ENCODE measurements at regions not wholly inside any gene's neighbourhood (a gene's known extent, or its start where the extent isn't known, plus 50 kb on each side); places are given as distances from the start of the nearest gene placed in this dataset.

GRCh38 chr2:120451334-120451733, 105.4 kb downstream of the INHBB start:
- in situ Hi-C loops (cut with HindIII; ENCODE audit: low sequenced_read_pairs) = no loop called here

DNA sequence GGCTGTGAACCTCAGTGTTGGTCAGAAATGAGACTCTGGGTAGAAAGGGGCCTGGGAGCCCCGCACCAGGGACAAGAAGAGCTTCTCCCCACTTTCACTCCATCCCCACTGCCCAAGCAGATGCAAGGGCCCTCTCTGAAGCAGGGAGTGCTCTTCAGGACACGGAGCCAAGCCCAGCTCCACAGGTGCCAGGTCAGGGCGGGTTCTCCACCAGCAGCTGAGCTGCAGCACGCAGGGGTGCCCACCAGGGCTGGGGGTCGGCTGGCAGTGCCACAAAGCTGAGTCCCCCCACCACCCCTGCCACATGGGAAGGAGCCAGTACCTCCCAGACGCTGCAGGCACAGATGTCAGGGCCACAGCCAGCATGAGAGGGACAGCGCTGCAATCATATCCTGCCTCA, 106.2 kb downstream of the INHBB start:
- in situ Hi-C loops (cut with HindIII; ENCODE audit: low sequenced_read_pairs) = no loop called here

DNA sequence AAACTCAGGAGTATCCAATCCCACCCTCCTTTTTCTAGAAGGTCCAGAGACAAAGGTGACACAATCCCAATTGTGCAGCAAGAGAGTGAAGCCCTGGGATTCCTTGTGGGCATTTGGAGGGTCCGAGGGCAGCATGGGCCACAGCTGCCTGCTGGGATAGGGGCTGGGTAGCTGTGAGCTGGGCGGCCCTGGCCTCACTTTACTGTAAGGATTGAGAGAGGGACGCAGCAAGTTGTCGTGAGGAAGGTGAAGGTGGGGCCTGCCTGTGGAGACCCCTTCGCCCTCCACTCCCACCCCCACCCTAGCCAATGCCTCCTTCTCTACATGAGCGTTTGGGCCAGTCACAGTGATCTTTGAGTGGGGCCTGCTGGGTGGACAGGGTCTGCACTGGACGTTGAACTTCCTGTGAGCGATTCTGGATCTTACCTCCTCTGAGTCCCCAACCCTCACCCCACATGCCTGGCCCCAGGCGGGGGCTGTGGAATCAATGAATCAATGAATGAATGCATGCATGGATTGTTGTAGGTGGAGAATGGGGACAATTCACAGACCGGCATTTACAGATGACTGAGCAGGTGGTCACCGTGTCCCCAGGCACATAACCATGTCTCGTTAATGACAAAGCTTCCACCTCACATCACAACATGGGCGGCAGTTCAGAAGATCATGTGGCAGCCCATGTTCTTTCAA, 107.2 kb downstream of the INHBB start:
- in situ Hi-C loops (cut with HindIII; ENCODE audit: low sequenced_read_pairs) = no loop called here

- in situ Hi-C loops (cut with HindIII; ENCODE audit: low sequenced_read_pairs) = no loop called here
Measured at GRCh38 chr2:120453635-120453998, 107.7 kb downstream of the INHBB start.

GRCh38 chr2:120454654-120455385, 108.9 kb downstream of the INHBB start:
- in situ Hi-C loops (cut with HindIII; ENCODE audit: low sequenced_read_pairs) = no loop called here

GRCh38 chr2:120455390-120455789, 109.5 kb downstream of the INHBB start:
- in situ Hi-C loops (cut with HindIII; ENCODE audit: low sequenced_read_pairs) = no loop called here

- in situ Hi-C loops (cut with HindIII; ENCODE audit: low sequenced_read_pairs) = no loop called here
Measured at GRCh38 chr2:120456867-120457266, 110.9 kb downstream of the INHBB start.

GRCh38 chr2:120460511-120460910, 114.6 kb downstream of the INHBB start:
- in situ Hi-C loops (cut with HindIII; ENCODE audit: low sequenced_read_pairs) = loop anchor here (5.0 kb wide), 2 partner anchors 38 to 87 kb away; no protein-coding TSS in a partner anchor

DNA sequence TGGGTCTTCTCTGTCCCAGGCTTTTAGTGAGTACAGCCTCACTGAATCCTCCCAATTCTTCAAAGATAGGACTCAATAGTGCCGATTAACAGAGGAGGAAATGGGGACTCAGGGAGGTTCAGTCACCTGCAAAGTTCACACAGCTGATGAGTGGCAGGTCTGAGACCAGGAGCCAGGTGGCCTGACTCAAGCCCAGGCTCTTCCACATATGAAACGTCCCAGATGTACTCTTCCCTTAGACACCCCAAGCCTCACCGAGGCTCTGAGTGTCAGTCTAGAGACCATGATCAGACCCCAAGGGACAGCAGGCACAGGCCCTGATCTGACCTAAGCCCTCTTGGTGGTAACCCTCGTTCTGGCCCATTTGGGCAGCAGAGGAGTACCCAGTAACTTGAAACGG, 115.2 kb downstream of the INHBB start:
- in situ Hi-C loops (cut with HindIII; ENCODE audit: low sequenced_read_pairs) = loop anchor here (5.0 kb wide), 2 partner anchors 39 to 86 kb away; no protein-coding TSS in a partner anchor

DNA sequence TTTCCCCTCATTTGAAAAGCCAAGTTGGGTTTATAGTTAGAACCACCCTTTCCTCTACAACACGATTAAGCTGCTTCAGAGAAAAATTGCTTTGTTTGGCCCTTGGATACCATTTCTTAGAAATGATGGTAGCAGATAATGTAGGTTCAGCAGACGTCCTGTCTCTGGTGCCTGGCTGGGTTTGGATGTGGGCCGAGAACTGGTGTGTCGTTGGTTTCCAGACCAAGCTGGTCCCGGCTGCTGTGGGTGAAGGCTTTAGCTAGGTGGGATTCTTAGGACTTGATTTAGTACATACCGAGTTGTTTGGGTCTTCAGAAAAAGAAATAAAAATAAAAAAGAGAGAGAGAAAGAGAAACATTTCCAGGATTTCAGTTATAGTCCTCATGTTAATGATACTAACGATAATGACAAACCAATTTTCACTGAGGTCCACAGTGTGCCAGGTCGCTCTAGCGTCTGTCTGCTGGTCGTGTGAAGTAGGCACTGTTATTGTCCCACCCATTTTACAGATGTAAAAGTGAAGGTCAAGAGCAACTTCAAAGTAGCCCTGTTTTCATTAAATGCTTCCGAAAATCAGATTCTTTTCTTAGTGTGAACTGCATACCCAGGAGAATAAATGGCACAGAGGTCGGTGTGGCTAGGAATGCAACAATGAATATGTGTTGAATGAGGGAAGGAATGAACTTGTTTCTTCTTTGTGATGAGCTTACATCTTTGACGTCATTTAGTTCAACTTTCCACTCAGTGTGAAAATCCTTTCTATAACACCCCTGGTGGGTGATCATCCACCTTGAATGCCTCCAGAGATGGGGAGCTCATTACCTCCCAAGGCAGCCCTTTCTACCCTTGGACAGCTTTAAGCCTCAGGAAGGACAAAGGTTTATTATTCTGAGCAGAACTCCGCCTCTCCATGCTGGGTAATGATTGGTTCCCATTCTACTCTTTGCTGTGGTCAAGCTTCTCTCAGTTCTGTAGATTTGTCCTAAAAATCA, 115.9 kb downstream of the INHBB start:
- in situ Hi-C loops (cut with HindIII; ENCODE audit: low sequenced_read_pairs) = loop anchor here (5.0 kb wide), 2 partner anchors 40 to 85 kb away; no protein-coding TSS in a partner anchor

DNA sequence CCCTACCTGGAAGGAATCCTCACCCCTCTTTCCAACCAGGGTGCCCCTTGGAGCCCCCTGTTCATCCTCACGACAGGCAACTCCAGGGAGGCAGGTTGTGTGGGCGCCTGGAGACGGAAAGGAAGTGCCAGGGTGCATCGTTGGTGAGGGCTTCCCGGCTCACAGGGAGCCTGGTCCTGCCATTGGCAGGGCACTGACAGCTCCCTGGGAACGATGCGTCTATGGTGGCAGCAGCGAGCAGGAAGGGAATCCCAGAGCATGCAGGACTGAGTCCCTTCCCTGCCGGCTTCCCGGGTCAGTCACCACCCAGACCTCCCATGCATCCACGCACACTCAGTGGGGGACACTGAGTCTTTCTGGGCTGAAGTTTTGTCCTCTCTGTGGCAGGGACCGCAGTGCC, 117.6 kb downstream of the INHBB start:
- in situ Hi-C loops (cut with HindIII; ENCODE audit: low sequenced_read_pairs) = loop anchor here (5.0 kb wide), 2 partner anchors 41 to 84 kb away; no protein-coding TSS in a partner anchor

GRCh38 chr2:120463996-120464395, 118.1 kb downstream of the INHBB start:
- in situ Hi-C loops (cut with HindIII; ENCODE audit: low sequenced_read_pairs) = loop anchor here (5.0 kb wide), 2 partner anchors 42 to 83 kb away; no protein-coding TSS in a partner anchor

DNA sequence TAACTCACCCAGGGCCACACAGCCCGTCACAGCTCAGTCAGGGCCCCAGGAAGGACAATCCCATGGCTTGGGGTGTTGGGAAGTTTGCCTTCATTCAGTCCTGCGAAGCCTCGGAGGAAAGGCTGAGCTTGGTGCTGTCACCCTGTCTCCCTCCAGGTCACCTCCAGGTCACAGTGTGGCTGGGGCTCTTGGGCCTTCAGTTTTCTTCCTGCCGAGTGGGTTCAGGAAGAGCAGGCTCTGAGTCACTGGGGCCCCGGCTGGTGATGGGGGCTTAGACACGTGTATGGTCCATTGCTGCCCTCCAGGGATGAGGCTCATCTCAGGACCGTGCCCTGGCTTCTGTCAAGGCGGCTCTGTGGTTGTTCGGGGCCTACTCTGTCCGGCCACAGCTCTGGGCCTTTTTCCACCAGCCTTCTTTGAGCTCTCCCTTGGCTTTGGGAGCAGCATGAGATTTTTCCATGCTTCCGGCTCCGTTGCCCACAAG, 118.6 kb downstream of the INHBB start:
- in situ Hi-C loops (cut with HindIII; ENCODE audit: low sequenced_read_pairs) = loop anchor here (5.0 kb wide), 2 partner anchors 42 to 83 kb away; no protein-coding TSS in a partner anchor

GRCh38 chr2:120465012-120465700, 119.2 kb downstream of the INHBB start:
- in situ Hi-C loops (cut with HindIII; ENCODE audit: low sequenced_read_pairs) = no loop called here

DNA sequence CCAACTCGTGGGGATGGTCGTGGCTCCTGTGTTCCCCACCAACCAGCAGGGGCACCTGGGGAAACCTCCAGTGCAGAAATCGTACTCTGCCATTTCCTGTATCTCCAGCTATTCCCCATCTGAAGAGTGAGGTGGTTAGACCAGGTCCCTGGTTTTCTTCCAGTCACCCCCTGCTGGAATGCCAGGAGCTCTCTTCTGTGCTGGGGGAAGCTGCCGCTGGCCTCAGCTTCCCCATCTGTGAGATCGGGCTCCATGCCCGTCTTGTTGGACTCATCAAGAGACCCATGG, 119.7 kb downstream of the INHBB start:
- in situ Hi-C loops (cut with HindIII; ENCODE audit: low sequenced_read_pairs) = no loop called here

DNA sequence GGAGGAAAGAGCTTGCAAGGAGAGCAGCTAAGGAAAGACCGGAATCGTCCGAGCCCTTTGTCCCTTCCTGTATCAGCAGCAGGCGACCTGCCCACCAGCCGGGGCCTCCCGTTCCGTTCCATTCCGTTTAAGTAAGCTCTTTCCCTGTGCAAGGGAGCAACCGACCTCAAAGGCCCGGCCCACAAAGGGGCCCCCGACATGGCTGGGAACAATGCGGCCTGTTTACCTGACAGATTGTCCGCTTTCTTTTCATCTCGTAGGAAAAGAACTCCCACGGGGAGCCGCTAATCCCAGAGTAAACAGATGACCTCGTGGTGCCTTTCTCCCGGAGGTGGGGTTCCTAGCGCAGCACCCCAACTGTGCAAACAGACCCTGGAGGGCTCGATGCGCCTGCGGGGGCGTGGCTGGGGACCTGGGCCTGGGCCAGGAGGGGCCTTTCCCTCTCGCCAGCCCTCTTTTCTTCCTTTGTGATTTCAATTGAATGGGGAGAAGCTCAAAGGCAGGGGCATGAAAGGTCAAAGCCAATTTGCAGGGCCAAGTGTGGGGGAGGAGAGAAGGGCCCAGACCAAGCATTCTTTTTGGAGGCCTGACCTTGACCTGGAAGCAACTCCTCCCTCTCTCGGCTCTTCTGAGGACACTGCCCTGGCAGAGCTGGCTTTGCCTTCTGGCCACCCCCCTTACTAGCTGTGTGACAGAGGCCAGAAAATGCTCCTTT, 120.2 kb downstream of the INHBB start:
- in situ Hi-C loops (cut with HindIII; ENCODE audit: low sequenced_read_pairs) = no loop called here

DNA sequence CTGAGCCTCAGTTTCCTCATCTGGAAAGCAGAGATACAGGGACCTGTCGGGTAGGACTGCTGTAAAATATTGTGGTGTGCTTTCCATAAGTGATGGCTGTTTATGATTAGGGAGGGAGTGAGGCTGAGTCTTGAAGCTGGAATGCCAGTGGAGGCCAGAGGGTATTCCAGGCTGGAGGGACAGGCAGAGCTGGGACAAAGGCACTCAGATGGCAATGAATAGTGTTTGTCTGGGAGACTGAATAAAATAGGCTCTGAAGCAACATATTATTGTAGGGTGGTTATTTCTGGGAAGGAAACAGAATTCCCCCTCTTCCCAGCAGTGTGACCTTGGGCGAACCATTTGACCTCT, 120.7 kb downstream of the INHBB start:
- in situ Hi-C loops (cut with HindIII; ENCODE audit: low sequenced_read_pairs) = no loop called here

GRCh38 chr2:120468136-120468535, 122.2 kb downstream of the INHBB start:
- in situ Hi-C loops (cut with HindIII; ENCODE audit: low sequenced_read_pairs) = no loop called here

GRCh38 chr2:120469426-120469825, 123.5 kb downstream of the INHBB start:
- in situ Hi-C loops (cut with HindIII; ENCODE audit: low sequenced_read_pairs) = no loop called here
